H1 (cell line): ENCODE measurements at regions not wholly inside any gene's neighbourhood (a gene's known extent, or its start where the extent isn't known, plus 50 kb on each side); places are given as distances from the start of the nearest gene placed in this dataset.

Experiments
- CTCF ChIA-PET: fragments of 300-600 bp; sonication (Branson Sonifier 250); formaldehyde crosslinking; loops from one replicate; lab custom pipeline; 2021; ENCODE audit not compliant: partially characterized antibody; lab: Charles Lee
- POLR2A ChIA-PET: fragments of 300-600 bp; sonication (Branson Sonifier 250); formaldehyde crosslinking; loops from one replicate; lab custom pipeline; 2021; ENCODE audit warnings: inconsistent platforms; ENCODE audit not compliant: partially characterized antibody; lab: Charles Lee
- DNase-seq, 2 experiments: peaks; one replicate each; pipeline versions ENCODE4 v3.0.0 to v3.0.0-alpha.2; 2010 to 2022; ENCODE audit warnings: low spot score in 2 of 2, low read depth in 1 of 2, mixed read lengths in 1 of 2
- FAIRE-seq: peaks from 2 replicates; lab custom pipeline; 2011; peaks lifted over from hg19 to GRCh38; lab: Jason Lieb, UNC
- H2AFZ ChIP-seq: 2 replicates; pipeline ENCODE4 v1.8.1; 2012; ENCODE audit warnings: low read length, inconsistent platforms
- H2AK5ac ChIP-seq: 2 replicates; pipeline ENCODE4 v1.6.1; 2013; ENCODE audit warnings: low read depth, low read length
- H2BK120ac ChIP-seq: replicated peaks from 2 replicates; pipeline ENCODE3; 2013; ENCODE audit warnings: low read depth, low read length, inconsistent platforms
- H2BK12ac ChIP-seq: 2 replicates; pipeline ENCODE4 v1.6.1; 2013; ENCODE audit warnings: low read depth, low read length
- H2BK15ac ChIP-seq: 2 replicates; pipeline ENCODE4 v1.6.1; 2013; ENCODE audit warnings: low read length
- H2BK20ac ChIP-seq: 2 replicates; pipeline ENCODE4 v1.6.1; 2013; ENCODE audit warnings: low read length
- H2BK5ac ChIP-seq: 2 replicates; pipeline ENCODE4 v1.6.1; 2013; ENCODE audit warnings: low read depth, low read length
- H3K14ac ChIP-seq: 2 replicates; pipeline ENCODE4 v1.6.1; 2013; ENCODE audit warnings: inconsistent platforms; ENCODE audit not compliant: insufficient read length
- H3K18ac ChIP-seq: 2 replicates; pipeline ENCODE4 v1.6.1; 2013; ENCODE audit warnings: low read length; ENCODE audit errors: extremely low read depth
- H3K23ac ChIP-seq: 2 replicates; pipeline ENCODE4 v1.6.1; 2013; ENCODE audit warnings: inconsistent platforms; ENCODE audit not compliant: insufficient read length
- H3K23me2 ChIP-seq: 2 replicates; pipeline ENCODE4 v1.6.1; 2013; ENCODE audit warnings: low read depth, low read length
- H3K27ac ChIP-seq: 2 replicates; pipeline ENCODE4 v1.6.1; 2011; ENCODE audit warnings: low read depth, low read length, inconsistent platforms
- H3K27me3 ChIP-seq, 4 experiments: replicated peaks in 1 of 4; 1 replicate in 1 of 4; 2 replicates in 3 of 4; pipeline versions ENCODE4 v1.6.1 to v1.8.1; 2011 to 2013; ENCODE audit warnings: low read length in 3 of 4, mild to moderate bottlenecking in 3 of 4, inconsistent platforms in 2 of 4, mixed read lengths in 2 of 4, moderate library complexity in 1 of 4; ENCODE audit not compliant: control insufficient read depth in 3 of 4, insufficient read depth in 3 of 4; ENCODE audit errors: extremely low read depth in 1 of 4
- H3K36me3 ChIP-seq, 4 experiments: 2 replicates each; pipeline versions ENCODE4 v1.6.1 to v1.8.1; 2011 to 2013; ENCODE audit warnings: mild to moderate bottlenecking in 4 of 4, low read length in 3 of 4, moderate library complexity in 2 of 4, control low read depth in 1 of 4, inconsistent platforms in 1 of 4; ENCODE audit not compliant: insufficient read depth in 4 of 4, control insufficient read depth in 2 of 4
- H3K4ac ChIP-seq: replicated peaks from 2 replicates; pipeline ENCODE3; 2013; ENCODE audit warnings: low read length, low read depth, mixed read lengths, inconsistent platforms; ENCODE audit not compliant: insufficient read length
- H3K4me1 ChIP-seq, 4 experiments: replicated peaks in 1 of 4; 1 replicate in 1 of 4; 2 replicates in 3 of 4; pipeline versions ENCODE4 v1.6.1 to v1.8.1; 2011 to 2013; ENCODE audit warnings: low read length in 3 of 4, inconsistent platforms in 2 of 4, mixed read lengths in 1 of 4; ENCODE audit not compliant: insufficient read depth in 4 of 4, control insufficient read depth in 3 of 4
- H3K4me2 ChIP-seq, 2 experiments: 2 replicates each; pipeline versions ENCODE4 v1.6.1 to v1.8.1; 2011 to 2013; ENCODE audit warnings: low read depth in 2 of 2, low read length in 2 of 2, control low read depth in 1 of 2, inconsistent platforms in 1 of 2, mild to moderate bottlenecking in 1 of 2; ENCODE audit not compliant: insufficient read depth in 1 of 2
- H3K4me3 ChIP-seq, 4 experiments: fragments of 200-600, 300-600 bp in 1 of 4; sonication (generic), shearing (Covaris generic), sonication (Bioruptor Twin) in 1 of 4; 2 replicates each; pipeline versions ENCODE4 v1.5.1 to v1.8.1; 2011 to 2016; ENCODE audit warnings: low read length in 4 of 4, low read depth in 3 of 4, control low read depth in 2 of 4, inconsistent platforms in 2 of 4, mild to moderate bottlenecking in 2 of 4, mixed read lengths in 1 of 4, moderate library complexity in 1 of 4; ENCODE audit not compliant: insufficient read depth in 2 of 4; ENCODE audit errors: extremely low read depth in 1 of 4
- H3K56ac ChIP-seq: replicated peaks from 2 replicates; pipeline ENCODE3; 2013; ENCODE audit warnings: low read depth, mild to moderate bottlenecking, mixed read lengths, low read length, inconsistent platforms; ENCODE audit not compliant: insufficient read length
- H3K79me1 ChIP-seq: 2 replicates; pipeline ENCODE4 v1.6.1; 2013; ENCODE audit warnings: low read depth, low read length, control low read depth
- H3K79me2 ChIP-seq, 2 experiments: 2 replicates each; pipeline versions ENCODE4 v1.6.1 to v1.8.1; 2012 to 2013; ENCODE audit warnings: low read length in 2 of 2, mild to moderate bottlenecking in 2 of 2, inconsistent platforms in 1 of 2; ENCODE audit not compliant: insufficient read depth in 2 of 2, control insufficient read depth in 1 of 2
- H3K9ac ChIP-seq, 4 experiments: replicated peaks in 1 of 4; 1 replicate in 1 of 4; 2 replicates in 3 of 4; pipeline versions ENCODE4 v1.6.1 to v1.8.1; 2011 to 2013; ENCODE audit warnings: low read depth in 3 of 4, low read length in 3 of 4, control low read depth in 2 of 4, mild to moderate bottlenecking in 2 of 4, moderate library complexity in 2 of 4, inconsistent platforms in 1 of 4; ENCODE audit errors: extremely low read depth in 1 of 4
- H3K9me3 ChIP-seq, 2 experiments: 2 replicates each; pipeline versions ENCODE4 v1.6.1 to v1.8.1; 2012 to 2013; ENCODE audit warnings: mild to moderate bottlenecking in 2 of 2, moderate library complexity in 2 of 2, control low read depth in 1 of 2, inconsistent platforms in 1 of 2, low read depth in 1 of 2, low read length in 1 of 2, mixed read lengths in 1 of 2; ENCODE audit not compliant: insufficient read depth in 2 of 2
- H4K20me1 ChIP-seq, 2 experiments: replicated peaks in 1 of 2; 2 replicates each; pipeline versions ENCODE3 to v1.8.1; 2011 to 2013; ENCODE audit warnings: inconsistent platforms in 2 of 2, low read length in 2 of 2, mild to moderate bottlenecking in 1 of 2; ENCODE audit not compliant: insufficient read depth in 2 of 2, control insufficient read depth in 1 of 2
- H4K5ac ChIP-seq: 2 replicates; pipeline ENCODE4 v1.6.1; 2013; ENCODE audit warnings: low read length, low read depth, mixed read lengths, inconsistent platforms; ENCODE audit not compliant: insufficient read length
- H4K8ac ChIP-seq: 2 replicates; pipeline ENCODE4 v1.8.0; 2013; ENCODE audit warnings: mild to moderate bottlenecking, moderate library complexity, low read length, inconsistent platforms; ENCODE audit not compliant: insufficient read depth; ENCODE audit errors: extremely low read depth
- H4K91ac ChIP-seq: replicated peaks from 2 replicates; pipeline ENCODE3; 2013; ENCODE audit warnings: low read length, mixed read lengths, inconsistent platforms; ENCODE audit not compliant: insufficient read length
- EP300 ChIP-seq, 2 experiments: IDR thresholded peaks; 1 replicate in 1 of 2; 2 replicates in 1 of 2; pipeline ENCODE4 v1.6.1; 2011 to 2012; ENCODE audit warnings: low read depth in 2 of 2, low read length in 2 of 2, mild to moderate bottlenecking in 2 of 2, borderline replicate concordance in 1 of 2, inconsistent platforms in 1 of 2, moderate library complexity in 1 of 2
- NRF1 ChIP-seq: IDR thresholded peaks from 2 replicates; pipeline ENCODE4 v1.6.1; 2011; ENCODE audit warnings: mild to moderate bottlenecking, low read depth, low read length, improper control_type of control experiment
- POLR2AphosphoS5 ChIP-seq: IDR thresholded peaks from 2 replicates; pipeline ENCODE4 v1.6.1; 2011; ENCODE audit warnings: low read depth, low read length
- RNF2 ChIP-seq: fragments of 200-900, 300-1000 bp; sonication (generic); IDR thresholded peaks from 2 replicates; pipeline ENCODE4 v1.7.1; 2016; ENCODE audit warnings: borderline replicate concordance, low read depth, mild to moderate bottlenecking, antibody characterized with exemption, low read length; ENCODE audit not compliant: poor library complexity, severe bottlenecking; ENCODE audit errors: missing control alignments
- SIX5 ChIP-seq: IDR thresholded peaks from 2 replicates; pipeline ENCODE4 v1.6.1; 2011; ENCODE audit warnings: mild to moderate bottlenecking, low read depth, low read length
- TAF7 ChIP-seq: optimal IDR thresholded peaks from 2 replicates; pipeline ENCODE3; 2011; ENCODE audit warnings: low read depth, mild to moderate bottlenecking, inconsistent platforms, low read length, moderate library complexity, borderline replicate concordance
- WGBS, 2 experiments: shearing (Covaris generic) in 1 of 2; methylation state at CpG; one replicate each; pipeline versions ENCODE4 v1.1.6 to v1.1.7; 2013 to 2015; ENCODE audit warnings: low lambda C conversion rate in 2 of 2, mixed read lengths in 2 of 2, inconsistent platforms in 1 of 2, low coverage in 1 of 2, missing lambda C conversion rate in 1 of 2; ENCODE audit not compliant: insufficient replicate concordance in 2 of 2, insufficient coverage in 1 of 2, insufficient read length in 1 of 2; ENCODE audit errors: extremely low coverage in 1 of 2, missing lambda C conversion rate in 1 of 2; 5-methylcytosine and 5-hydroxymethylcytosine counted together

DNA sequence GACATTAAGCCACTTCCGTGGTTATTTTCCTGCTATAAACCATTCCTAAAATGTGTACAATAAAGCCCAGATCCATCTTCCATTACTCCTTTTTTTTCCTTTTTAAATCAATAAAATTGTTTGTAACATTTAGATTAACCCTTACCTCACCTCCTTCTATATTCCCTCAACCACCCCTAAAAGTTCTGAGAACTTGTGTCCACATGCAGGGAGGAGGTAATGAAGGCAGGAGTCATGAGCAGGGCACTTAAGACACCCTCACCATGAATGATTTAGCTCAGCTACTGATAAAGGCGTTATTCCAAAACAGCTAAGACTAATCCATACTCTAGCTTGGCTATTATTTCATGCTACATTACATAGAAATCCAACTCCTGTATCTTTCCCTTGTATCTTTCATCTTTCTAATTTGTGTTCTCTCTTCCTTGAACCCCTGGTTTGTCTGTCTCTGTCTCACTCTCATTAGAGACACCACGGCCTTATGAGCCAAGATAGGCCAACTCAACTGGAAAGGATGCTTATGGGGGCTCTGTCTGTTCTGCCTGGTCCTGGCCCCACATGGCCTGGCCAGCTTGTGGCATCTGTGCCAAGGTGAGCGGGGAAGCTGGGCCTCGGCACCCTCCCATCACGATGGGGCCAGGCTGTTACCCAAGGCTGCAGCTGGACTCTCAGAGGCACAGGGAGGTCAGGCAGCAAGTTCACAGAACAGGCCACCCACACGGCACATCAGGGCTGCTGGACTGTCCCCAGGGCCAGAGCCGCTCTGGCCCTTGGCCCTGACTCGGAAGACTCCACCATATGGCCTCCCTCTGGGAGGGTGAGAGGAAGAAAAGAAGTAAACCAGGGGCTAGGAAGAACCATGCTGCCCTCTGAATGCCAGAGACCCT, 294.4 kb downstream of the SOX9 start:
- H4K8ac ChIP-seq = no peak overlapping the region
- no peak overlapping the region for H3K4me3 ChIP-seq
- H4K5ac ChIP-seq = no peak overlapping the region
- no peaks in the 10 kb centered on the region for H3K79me1 ChIP-seq
- POLR2A ChIA-PET = no interaction called here
- H3K36me3 ChIP-seq = no peaks in the 10 kb centered on the region
- no peak overlapping the region for H3K56ac ChIP-seq
- H3K27me3 ChIP-seq = peaks cover 6 to 15% (median 9%) of the 10 kb centered on the region in 4 experiments; a peak in 5 of 7 replicates
- H2BK5ac ChIP-seq = peak overlapping the region; percentile 52; the same call in 1 of the 2 replicates
- H3K4me1 ChIP-seq = peaks cover 0 to 4% (median 0%) of the 10 kb centered on the region in 4 experiments; a peak in 2 of 7 replicates
- no peaks in the 10 kb centered on the region for H4K20me1 ChIP-seq
- CTCF ChIA-PET = no interaction called here
- H2BK12ac ChIP-seq = 0 out of 2 replicates have a peak overlapping the region, but pooled peaks have one; percentile 80
- DNase-seq (no peak), FAIRE-seq (no peak)
- no peak overlapping the region for H2BK120ac ChIP-seq
- H3K4me2 ChIP-seq = no peak overlapping the region
- no peak overlapping the region for H2AFZ ChIP-seq
- no peaks in the 10 kb centered on the region for H3K79me2 ChIP-seq
- H3K4ac ChIP-seq = no peak overlapping the region
- no peak overlapping the region for H2AK5ac ChIP-seq
- no peak overlapping the region for H2BK20ac ChIP-seq
- H3K9ac ChIP-seq = no peak overlapping the region
- H3K9me3 ChIP-seq = peaks cover 2 to 5% of the 10 kb centered on the region in 2 experiments; a peak in 2 of 4 replicates
- 92% methylated on average over 9 of the region's 9 CpGs; no CpG with 5 or more reads in 1 of the 2 experiments for WGBS, 2 experiments
- H3K23me2 ChIP-seq = no peaks in the 10 kb centered on the region
- H3K18ac ChIP-seq = peak overlapping the region; percentile 87
- H2BK15ac ChIP-seq = 0 out of 2 replicates have a peak overlapping the region, but pooled peaks have one; percentile 95
- no peak overlapping the region for H4K91ac ChIP-seq
- no peak overlapping the region for H3K23ac ChIP-seq
- H3K14ac ChIP-seq = no peak overlapping the region
- H3K27ac ChIP-seq = no peak overlapping the region
- TF ChIP-seq NRF1 = no peak
- TF ChIP-seq POLR2AphosphoS5 = no peak
- no peak for TF ChIP-seq TAF7
- TF ChIP-seq RNF2 = no peak
- TF ChIP-seq EP300 (IDR thresholded peaks at IDR 0.05; ENCODE audit: borderline replicate concordance in 1 of 2, low read depth in 2 of 2, low read length in 2 of 2) = no peak
- TF ChIP-seq SIX5 = no peak
